ENCODE measurements at regions not wholly inside any gene's neighbourhood (a gene's known extent, or its start where the extent isn't known, plus 50 kb on each side); places are given as distances from the start of the nearest gene placed in this dataset.
A peak's percentile ranks its signal among the peaks of the same experiment; 100 is the strongest.

GRCh38 chr6:82056567-82056966, 191.0 kb downstream of the IBTK start:
- no peak overlapping the region for H3K27ac ChIP-seq (ENCODE audit: low read depth, low read length)
- H3K4me1 ChIP-seq (ENCODE audit: control insufficient read depth, low read length) = no peaks in the 10 kb centered on the region
- no peaks in the 10 kb centered on the region for H4K20me1 ChIP-seq (ENCODE audit: control insufficient read depth, insufficient read depth, low read depth, low read length)
- no peaks in the 10 kb centered on the region for H3K9me2 ChIP-seq (replicated peaks; ENCODE audit: control insufficient read depth, low read length)
- no peaks in the 10 kb centered on the region for H3K36me3 ChIP-seq (ENCODE audit: control insufficient read depth, low read length)
- H3K4me3 ChIP-seq (ENCODE audit: low read length) = no peak overlapping the region
- TF ChIP-seq CTCF (IDR thresholded peaks at IDR 0.05; ENCODE audit: low read depth, low read length, poor library complexity, severe bottlenecking) = no peak
- no peak for TF ChIP-seq EZH2phosphoT487 (IDR thresholded peaks at IDR 0.05; ENCODE audit: borderline replicate concordance, low read length)
- no peaks in the 10 kb centered on the region for H3K9me3 ChIP-seq (ENCODE audit: control insufficient read depth, insufficient read depth, low read length)
- no peaks in the 10 kb centered on the region for H3K79me2 ChIP-seq (ENCODE audit: control insufficient read depth, low read length)
- no peaks in the 10 kb centered on the region for H3K27me3 ChIP-seq (ENCODE audit: control insufficient read depth, low read length)
- no peak overlapping the region for H3K4me2 ChIP-seq (ENCODE audit: low read length)
- H3F3A ChIP-seq (ENCODE audit: control insufficient read depth, insufficient read depth) = no peaks in the 10 kb centered on the region

DNA sequence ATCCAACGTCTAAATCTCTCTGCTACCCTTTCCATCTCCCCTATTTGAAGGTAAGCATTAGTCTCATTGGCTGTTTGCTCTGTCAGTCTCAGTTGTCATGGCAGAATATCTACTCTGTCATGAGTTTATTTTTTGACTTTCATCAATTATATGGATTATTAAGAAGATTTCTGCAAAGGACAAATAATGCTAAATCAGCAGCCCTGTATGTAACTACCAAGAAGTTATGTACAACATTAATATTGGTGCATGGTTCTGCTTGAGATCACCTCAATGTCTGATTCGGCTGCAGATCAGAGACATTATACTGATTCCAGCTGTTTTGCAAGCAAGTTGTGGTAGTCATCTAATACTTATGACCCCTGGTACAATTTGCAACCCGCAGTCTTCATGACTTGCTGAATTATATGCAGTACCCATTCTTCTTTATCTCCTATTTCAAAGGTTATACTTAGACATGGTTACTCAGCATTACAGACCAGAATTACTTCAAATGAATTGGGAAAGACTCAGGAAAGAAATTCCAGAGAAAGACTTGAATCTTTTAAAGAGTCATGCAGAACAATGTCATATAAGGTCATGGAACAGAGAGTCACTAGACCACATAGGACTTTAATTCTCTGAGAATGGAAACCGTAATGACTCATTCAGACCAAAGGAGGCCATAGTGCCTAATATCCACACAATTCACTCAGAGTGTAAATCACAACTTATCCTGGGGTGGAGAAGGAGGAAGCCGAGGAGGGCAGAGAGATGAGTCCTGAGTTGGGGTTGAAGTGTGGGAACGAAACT, 201.4 kb downstream of the IBTK start:
- H3K36me3 ChIP-seq (ENCODE audit: control insufficient read depth, low read length) = no peaks in the 10 kb centered on the region
- no peaks in the 10 kb centered on the region for H3K79me2 ChIP-seq (ENCODE audit: control insufficient read depth, low read length)
- H3K4me2 ChIP-seq (ENCODE audit: low read length) = no peak overlapping the region
- no peak overlapping the region for H3K27ac ChIP-seq (ENCODE audit: low read depth, low read length)
- no peaks in the 10 kb centered on the region for H3K9me2 ChIP-seq (replicated peaks; ENCODE audit: control insufficient read depth, low read length)
- no peaks in the 10 kb centered on the region for H3K9me3 ChIP-seq (ENCODE audit: control insufficient read depth, insufficient read depth, low read length)
- H4K20me1 ChIP-seq (ENCODE audit: control insufficient read depth, insufficient read depth, low read depth, low read length) = no peaks in the 10 kb centered on the region
- no peaks in the 10 kb centered on the region for H3K4me1 ChIP-seq (ENCODE audit: control insufficient read depth, low read length)
- no peak for TF ChIP-seq CTCF (IDR thresholded peaks at IDR 0.05; ENCODE audit: low read depth, low read length, poor library complexity, severe bottlenecking)
- no peak for TF ChIP-seq EZH2phosphoT487 (IDR thresholded peaks at IDR 0.05; ENCODE audit: borderline replicate concordance, low read length)
- no peaks in the 10 kb centered on the region for H3K27me3 ChIP-seq (ENCODE audit: control insufficient read depth, low read length)
- no peaks in the 10 kb centered on the region for H3F3A ChIP-seq (ENCODE audit: control insufficient read depth, insufficient read depth)
- no peak overlapping the region for H3K4me3 ChIP-seq (ENCODE audit: low read length)

DNA sequence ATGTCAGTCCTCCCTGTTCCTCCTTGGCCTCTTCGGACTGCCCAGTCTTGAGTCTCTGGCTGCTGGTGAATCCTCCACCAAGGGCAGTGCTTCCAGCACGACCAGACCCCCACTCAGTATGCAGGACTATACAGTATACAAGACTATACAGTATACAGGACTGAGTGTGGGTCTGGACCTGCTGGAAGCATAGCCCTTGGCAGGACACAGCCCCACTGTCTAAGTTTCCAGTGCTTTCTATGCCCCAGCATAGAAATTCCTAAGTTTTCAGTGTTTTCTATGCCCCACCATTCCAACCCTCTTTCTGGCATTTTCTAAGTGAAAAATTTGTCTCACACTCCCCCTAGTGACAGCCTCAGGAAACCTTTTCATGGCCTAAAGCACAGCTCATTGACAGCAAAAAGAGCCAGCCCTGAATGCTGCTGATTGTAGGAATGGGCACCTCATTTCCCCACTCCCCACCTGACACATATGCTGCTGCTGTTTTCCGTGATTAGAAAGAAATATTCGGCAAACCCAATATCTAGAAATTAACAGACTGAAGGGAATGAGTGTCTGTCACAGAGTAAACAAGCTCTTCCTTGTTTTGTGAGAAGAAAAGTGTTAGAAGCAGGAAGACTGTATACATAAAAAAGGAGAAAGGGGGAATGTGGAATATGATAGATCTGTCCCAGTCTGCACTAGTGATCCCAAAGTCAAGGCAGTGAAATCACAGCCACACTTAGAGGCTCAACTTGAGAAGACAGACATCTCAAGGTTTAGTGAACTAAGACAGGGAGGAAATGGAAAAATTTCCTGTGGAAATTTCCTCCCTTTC, 206.9 kb downstream of the IBTK start:
- no peaks in the 10 kb centered on the region for H3K79me2 ChIP-seq (ENCODE audit: control insufficient read depth, low read length)
- no peaks in the 10 kb centered on the region for H4K20me1 ChIP-seq (ENCODE audit: control insufficient read depth, insufficient read depth, low read depth, low read length)
- no peak overlapping the region for H3K4me3 ChIP-seq (ENCODE audit: low read length)
- no peak overlapping the region for H3K27ac ChIP-seq (ENCODE audit: low read depth, low read length)
- H3K9me3 ChIP-seq (ENCODE audit: control insufficient read depth, insufficient read depth, low read length) = no peaks in the 10 kb centered on the region
- TF ChIP-seq CTCF (IDR thresholded peaks at IDR 0.05; ENCODE audit: low read depth, low read length, poor library complexity, severe bottlenecking) (peak; percentile 82), EZH2phosphoT487 (IDR thresholded peaks at IDR 0.05; ENCODE audit: borderline replicate concordance, low read length) (no peak)
- no peaks in the 10 kb centered on the region for H3K4me1 ChIP-seq (ENCODE audit: control insufficient read depth, low read length)
- no peaks in the 10 kb centered on the region for H3F3A ChIP-seq (ENCODE audit: control insufficient read depth, insufficient read depth)
- no peaks in the 10 kb centered on the region for H3K36me3 ChIP-seq (ENCODE audit: control insufficient read depth, low read length)
- no peaks in the 10 kb centered on the region for H3K9me2 ChIP-seq (replicated peaks; ENCODE audit: control insufficient read depth, low read length)
- no peaks in the 10 kb centered on the region for H3K27me3 ChIP-seq (ENCODE audit: control insufficient read depth, low read length)
- H3K4me2 ChIP-seq (ENCODE audit: low read length) = no peak overlapping the region

Data from DOHH2 (cell line).